Peyer's patch (tissue), 4 donors: ENCODE measurements at regions not wholly inside any gene's neighbourhood (a gene's known extent, or its start where the extent isn't known, plus 50 kb on each side); places are given as distances from the start of the nearest gene placed in this dataset.

Source experiments
- CTCF ChIP-seq, 6 experiments: fragments of 450-650 bp in 4 of 6; fragments of 200-600 bp in 2 of 6; sonication (generic) in 1 of 6; IDR thresholded peaks; one replicate each; pipeline ENCODE4 v1.5.1; 2017 to 2019; ENCODE audit warnings: antibody characterized with exemption in 6 of 6, mild to moderate bottlenecking in 3 of 6, moderate library complexity in 1 of 6
- POLR2A ChIP-seq, 2 donors: fragments of 450-650 bp; IDR thresholded peaks; one replicate each; pipeline ENCODE4 v1.5.1; 2017; ENCODE audit warnings: antibody characterized with exemption in 2 of 2, mild to moderate bottlenecking in 2 of 2, moderate library complexity in 2 of 2

GRCh38 chr12:105454688-105455087 is 124.2 kb downstream of the C12orf75 start:
- no peak for TF ChIP-seq CTCF (IDR thresholded peaks at IDR 0.05)
- no peak for TF ChIP-seq POLR2A (IDR thresholded peaks at IDR 0.05)
